Endothelial cell of umbilical vein (primary cell): ENCODE measurements at regions not wholly inside any gene's neighbourhood (a gene's known extent, or its start where the extent isn't known, plus 50 kb on each side); places are given as distances from the start of the nearest gene placed in this dataset.

Source experiments
- BruUV-seq: library from RNA; stranded (reverse); fragments of 400-500 nt; replicated peaks from 2 replicates; lab custom pipeline; 2021; lab: Mats Ljungman, UMichigan
- CTCF ChIA-PET: fragments of 300-600, 350-600 bp; sonication (Branson Sonifier 250); formaldehyde crosslinking; loops from one replicate; lab custom pipeline; 2021; ENCODE audit warnings: antibody characterized with exemption, inconsistent platforms; lab: Charles Lee
- POLR2A ChIA-PET: fragments of 300-600, 350-600 bp; sonication (Branson Sonifier 250); formaldehyde crosslinking; loops from one replicate; lab custom pipeline; 2021; ENCODE audit warnings: antibody characterized with exemption, inconsistent platforms; lab: Charles Lee
- DNase-seq: peaks from one replicate; pipeline ENCODE4 v3.0.0-alpha.2; 2011; ENCODE audit warnings: low read depth, low spot score
- FAIRE-seq: peaks from 2 replicates; lab custom pipeline; 2011; peaks lifted over from hg19 to GRCh38; lab: Jason Lieb, UNC
- H2AFZ ChIP-seq: 2 replicates; pipeline ENCODE4 v1.6.0; 2012; ENCODE audit warnings: low read depth, low read length, control low read depth, inconsistent platforms
- H3K27ac ChIP-seq: 2 replicates; pipeline ENCODE4 v1.5.1; 2011; ENCODE audit warnings: low read depth, mild to moderate bottlenecking, control low read depth, low read length, moderate library complexity; ENCODE audit not compliant: insufficient read depth
- H3K27me3 ChIP-seq, 2 experiments: 2 replicates each; pipeline versions ENCODE4 v1.6.0 to v1.6.1; 2011; ENCODE audit warnings: low read length in 2 of 2, mixed read lengths in 1 of 2; ENCODE audit not compliant: control insufficient read depth in 2 of 2, insufficient read depth in 2 of 2
- H3K36me3 ChIP-seq, 2 experiments: 2 replicates in 1 of 2; 3 replicates in 1 of 2; pipeline ENCODE4 v1.5.1; 2011; ENCODE audit warnings: low read length in 2 of 2, mild to moderate bottlenecking in 1 of 2, moderate library complexity in 1 of 2; ENCODE audit not compliant: control insufficient read depth in 2 of 2, insufficient read depth in 2 of 2; ENCODE audit errors: extremely low read depth in 1 of 2
- H3K4me1 ChIP-seq: 3 replicates; pipeline ENCODE4 v1.5.1; 2011; ENCODE audit warnings: mild to moderate bottlenecking, low read length; ENCODE audit not compliant: control insufficient read depth, insufficient read depth; ENCODE audit errors: extremely low read depth
- H3K4me2 ChIP-seq: 2 replicates; pipeline ENCODE4 v1.6.1; 2011; ENCODE audit warnings: low read length, control low read depth, mixed read lengths; ENCODE audit not compliant: insufficient read depth
- H3K4me3 ChIP-seq, 3 experiments: fragments of 200-600 bp in 1 of 3; sonication (generic), shearing (Covaris generic) in 1 of 3; replicated peaks in 1 of 3; 2 replicates each; pipeline ENCODE4 v1.5.1; 2011 to 2016; ENCODE audit warnings: control low read depth in 3 of 3, low read length in 3 of 3, mild to moderate bottlenecking in 2 of 3, inconsistent platforms in 1 of 3, low read depth in 1 of 3, moderate library complexity in 1 of 3; ENCODE audit not compliant: insufficient read depth in 1 of 3
- H3K79me2 ChIP-seq: 2 replicates; pipeline ENCODE4 v1.6.0; 2012; ENCODE audit warnings: low read length, inconsistent platforms; ENCODE audit not compliant: control insufficient read depth, insufficient read depth
- H3K9ac ChIP-seq: replicated peaks from 2 replicates; pipeline ENCODE3; 2011; ENCODE audit warnings: low read length, control low read depth; ENCODE audit not compliant: insufficient read depth; ENCODE audit errors: extremely low read depth
- H3K9me1 ChIP-seq: replicated peaks from 3 replicates; pipeline ENCODE4 v1.6.0; 2011; ENCODE audit warnings: mild to moderate bottlenecking, low read length; ENCODE audit not compliant: control insufficient read depth, insufficient read depth; ENCODE audit errors: extremely low read depth
- H3K9me3 ChIP-seq: replicated peaks from 2 replicates; pipeline ENCODE4 v1.5.1; 2012; ENCODE audit warnings: low read length, inconsistent platforms; ENCODE audit not compliant: control insufficient read depth, insufficient read depth
- H4K20me1 ChIP-seq: replicated peaks from 2 replicates; pipeline ENCODE3; 2011; ENCODE audit warnings: mild to moderate bottlenecking, low read length; ENCODE audit not compliant: control insufficient read depth, insufficient read depth; ENCODE audit errors: extremely low read depth
- EZH2 ChIP-seq: IDR thresholded peaks from 2 replicates; pipeline ENCODE4 v1.6.1; 2012; ENCODE audit warnings: borderline replicate concordance, low read depth, mild to moderate bottlenecking, moderate library complexity, low read length, inconsistent platforms; ENCODE audit not compliant: severe bottlenecking
- GATA2 ChIP-seq: IDR thresholded peaks from 2 replicates; pipeline ENCODE4 v1.7.0; 2011; ENCODE audit warnings: low read depth, mild to moderate bottlenecking, moderate library complexity, mixed read lengths, low read length; ENCODE audit not compliant: insufficient read length, insufficient read depth
- JUN ChIP-seq: IDR thresholded peaks from 2 replicates; pipeline ENCODE4 v1.6.1; 2011; ENCODE audit warnings: borderline replicate concordance, low read depth; ENCODE audit not compliant: insufficient read length, insufficient read depth
- MYC ChIP-seq: IDR thresholded peaks from one replicate; pipeline ENCODE4 v1.6.1; 2011; ENCODE audit warnings: mild to moderate bottlenecking, low read depth, low read length
- POLR2A ChIP-seq: IDR thresholded peaks from 2 replicates; pipeline ENCODE4 v1.6.1; 2012; ENCODE audit warnings: low read depth, mild to moderate bottlenecking, control low read depth, low read length
- POLR2AphosphoS5 ChIP-seq: IDR thresholded peaks from 2 replicates; pipeline ENCODE4 v1.6.1; 2012; ENCODE audit warnings: low read depth, mild to moderate bottlenecking, control low read depth, low read length, moderate library complexity; ENCODE audit not compliant: insufficient read depth
- dilution Hi-C: fragments of 300-500 bp; cut with MboI; formaldehyde crosslinking; loops from one replicate; pipeline ENCODE4 v1.15.0; 2019; ENCODE audit warnings: low sequenced_read_pairs; ENCODE audit not compliant: extremely low pct_ligation_motif_present
- intact Hi-C: fragments of 100-400 bp; cut with micrococcal nuclease; formaldehyde crosslinking; loops from one replicate; pipeline ENCODE4 v1.10.0; 2022
- TF ChIP-seq, protein P1 (sequence below), 2 donors: IDR thresholded peaks; 1 replicate in 1 of 2; 2 replicates in 1 of 2; pipeline ENCODE4 v1.5.1; 2011; ENCODE audit warnings: low read length in 2 of 2, mild to moderate bottlenecking in 2 of 2, moderate library complexity in 2 of 2, control low read depth in 1 of 2, inconsistent platforms in 1 of 2, low read depth in 1 of 2; ENCODE audit not compliant: insufficient read depth in 1 of 2; ENCODE audit errors: extremely low read depth in 1 of 2
- TF ChIP-seq, protein P2 (sequence below): IDR thresholded peaks from 2 replicates; pipeline ENCODE4 v1.6.1; 2011; ENCODE audit not compliant: insufficient read depth, insufficient read length

DNA sequence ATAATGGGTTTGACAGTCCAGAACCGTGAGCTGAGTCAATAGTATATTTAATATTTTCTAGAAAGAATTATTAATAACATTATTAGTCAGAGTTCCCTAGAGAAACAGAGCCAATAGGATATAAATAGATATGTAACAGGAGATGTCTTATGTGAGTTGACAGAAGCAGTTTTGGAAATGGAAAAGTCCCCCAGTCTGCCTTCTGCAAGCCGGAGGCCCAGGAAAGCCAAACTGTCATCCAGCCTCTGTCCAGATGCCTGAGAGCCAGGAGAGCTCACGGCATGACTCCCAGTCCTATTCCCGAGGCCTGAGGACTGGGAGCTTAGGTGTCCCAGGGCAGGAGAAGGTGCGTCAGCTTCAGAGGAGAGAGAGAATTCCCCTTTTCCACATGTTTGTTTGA, 286.4 kb upstream of the ADARB2 start:
- ChIA-PET CTCF (no interaction called here), POLR2A (no interaction called here)
- FAIRE-seq (no peak), DNase-seq (no peak)
- Histone ChIP-seq H3K9ac (no peak overlapping the region), H3K4me1 (no peaks in the 10 kb centered on the region), H2AFZ (no peak overlapping the region), H3K36me3 (no peaks in the 10 kb centered on the region), H3K9me1 (no peaks in the 10 kb centered on the region), H3K4me2 (no peak overlapping the region), H3K27me3 (no peaks in the 10 kb centered on the region), H3K4me3 (no peak overlapping the region), H4K20me1 (no peaks in the 10 kb centered on the region), H3K79me2 (no peaks in the 10 kb centered on the region), H3K9me3 (peaks cover 7% of the 10 kb centered on the region), H3K27ac (no peak overlapping the region)
- TF ChIP-seq, protein P1, sequence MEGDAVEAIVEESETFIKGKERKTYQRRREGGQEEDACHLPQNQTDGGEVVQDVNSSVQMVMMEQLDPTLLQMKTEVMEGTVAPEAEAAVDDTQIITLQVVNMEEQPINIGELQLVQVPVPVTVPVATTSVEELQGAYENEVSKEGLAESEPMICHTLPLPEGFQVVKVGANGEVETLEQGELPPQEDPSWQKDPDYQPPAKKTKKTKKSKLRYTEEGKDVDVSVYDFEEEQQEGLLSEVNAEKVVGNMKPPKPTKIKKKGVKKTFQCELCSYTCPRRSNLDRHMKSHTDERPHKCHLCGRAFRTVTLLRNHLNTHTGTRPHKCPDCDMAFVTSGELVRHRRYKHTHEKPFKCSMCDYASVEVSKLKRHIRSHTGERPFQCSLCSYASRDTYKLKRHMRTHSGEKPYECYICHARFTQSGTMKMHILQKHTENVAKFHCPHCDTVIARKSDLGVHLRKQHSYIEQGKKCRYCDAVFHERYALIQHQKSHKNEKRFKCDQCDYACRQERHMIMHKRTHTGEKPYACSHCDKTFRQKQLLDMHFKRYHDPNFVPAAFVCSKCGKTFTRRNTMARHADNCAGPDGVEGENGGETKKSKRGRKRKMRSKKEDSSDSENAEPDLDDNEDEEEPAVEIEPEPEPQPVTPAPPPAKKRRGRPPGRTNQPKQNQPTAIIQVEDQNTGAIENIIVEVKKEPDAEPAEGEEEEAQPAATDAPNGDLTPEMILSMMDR (IDR thresholded peaks at IDR 0.05; ENCODE audit: extremely low read depth in 1 of 2, insufficient read depth in 1 of 2, low read depth in 1 of 2, low read length in 2 of 2), result no peak
- no peak for TF ChIP-seq JUN
- TF ChIP-seq, protein P2, sequence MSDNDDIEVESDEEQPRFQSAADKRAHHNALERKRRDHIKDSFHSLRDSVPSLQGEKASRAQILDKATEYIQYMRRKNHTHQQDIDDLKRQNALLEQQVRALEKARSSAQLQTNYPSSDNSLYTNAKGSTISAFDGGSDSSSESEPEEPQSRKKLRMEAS, result no peak
- TF ChIP-seq POLR2A, result no peak
- no peak for TF ChIP-seq MYC
- TF ChIP-seq POLR2AphosphoS5, result no peak
- TF ChIP-seq EZH2, result no peak
- TF ChIP-seq GATA2, result no peak
- BruUV-seq, result no TSS peak
- intact Hi-C loops (no loop called here), dilution Hi-C loops (no loop called here)
